A673 (cell line): ENCODE measurements at regions not wholly inside any gene's neighbourhood (a gene's known extent, or its start where the extent isn't known, plus 50 kb on each side); places are given as distances from the start of the nearest gene placed in this dataset.

Experiments
- BruUV-seq: library from RNA; stranded (reverse); fragments of 400-500 nt; replicated peaks from 2 replicates; lab custom pipeline; 2021; lab: Mats Ljungman, UMichigan
- CTCF ChIA-PET: fragments of 300-600 bp; sonication (Branson Sonifier 250); formaldehyde crosslinking; loops from one replicate; lab custom pipeline; 2022; ENCODE audit warnings: antibody characterized with exemption; lab: Charles Lee
- POLR2A ChIA-PET: fragments of 300-600 bp; sonication (Branson Sonifier 250); formaldehyde crosslinking; loops from one replicate; lab custom pipeline; 2022; ENCODE audit warnings: antibody characterized with exemption; ENCODE audit not compliant: low non-redundant PET; lab: Charles Lee
- DNase-seq: peaks from one replicate; pipeline ENCODE4 v3.0.0-alpha.2; 2015; ENCODE audit warnings: low spot score
- H3K27ac ChIP-seq: fragments of 200-600 bp; sonication (generic); 2 replicates; pipeline ENCODE4 v1.5.1; 2016; ENCODE audit warnings: mixed run types, low read depth, mild to moderate bottlenecking, mixed read lengths, antibody characterized with exemption, low read length; ENCODE audit not compliant: poor library complexity, severe bottlenecking
- H3K27me3 ChIP-seq: fragments of 200-600 bp; sonication (generic); replicated peaks from 2 replicates; pipeline ENCODE4 v1.6.1; 2017; ENCODE audit warnings: mixed run types, low read depth, mild to moderate bottlenecking, mixed read lengths, antibody characterized with exemption, low read length; ENCODE audit not compliant: insufficient read depth, poor library complexity
- H3K36me3 ChIP-seq: fragments of 200-600 bp; sonication (generic); 2 replicates; pipeline ENCODE4 v1.6.1; 2016; ENCODE audit warnings: mixed run types, mild to moderate bottlenecking, mixed read lengths, antibody characterized with exemption, low read length; ENCODE audit not compliant: insufficient read depth, poor library complexity, severe bottlenecking
- H3K4me1 ChIP-seq: fragments of 200-600 bp; sonication (generic); 2 replicates; pipeline ENCODE4 v1.6.1; 2017; ENCODE audit warnings: mixed run types, mild to moderate bottlenecking, mixed read lengths, antibody characterized with exemption, low read length; ENCODE audit not compliant: insufficient read depth, poor library complexity, severe bottlenecking
- H3K4me3 ChIP-seq: fragments of 200-600 bp; sonication (generic); 2 replicates; pipeline ENCODE4 v1.5.1; 2016; ENCODE audit warnings: low read depth, mixed run types, mild to moderate bottlenecking, mixed read lengths, low read length; ENCODE audit not compliant: poor library complexity, severe bottlenecking
- H3K9me3 ChIP-seq: fragments of 200-600 bp; sonication (generic); 2 replicates; pipeline ENCODE4 v1.6.1; 2016; ENCODE audit warnings: mixed run types, low read depth, mild to moderate bottlenecking, mixed read lengths, antibody characterized with exemption, low read length; ENCODE audit not compliant: poor library complexity, severe bottlenecking
- CTCF ChIP-seq: fragments of 300-800, 200-600 bp; sonication (generic); conservative IDR thresholded peaks from 2 replicates; pipeline ENCODE4 v1.5.1; 2017; ENCODE audit warnings: low read depth, mild to moderate bottlenecking, antibody characterized with exemption, low read length, moderate library complexity, mixed read lengths
- EZH2 ChIP-seq: fragments of 200-600 bp; sonication (generic); IDR thresholded peaks from 2 replicates; pipeline ENCODE4 v1.6.1; 2017; ENCODE audit warnings: borderline replicate concordance, low read depth, mild to moderate bottlenecking, mixed read lengths, antibody characterized with exemption, low read length; ENCODE audit not compliant: poor library complexity, severe bottlenecking
- intact Hi-C: fragments of 100-400 bp; cut with micrococcal nuclease; formaldehyde crosslinking; loops from one replicate; pipeline ENCODE4 v1.10.0; 2022; ENCODE audit not compliant: unreplicated experiment

- TF ChIP-seq EZH2, result no peak
- no peak for TF ChIP-seq CTCF
- H3K9me3 ChIP-seq, result no peaks in the 10 kb centered on the region
- POLR2A ChIA-PET, result no interaction called here
- no peaks in the 10 kb centered on the region for H3K4me1 ChIP-seq
- H3K27ac ChIP-seq, result no peak overlapping the region
- CTCF ChIA-PET, result no interaction called here
- no peaks in the 10 kb centered on the region for H3K27me3 ChIP-seq
- BruUV-seq, result no TSS peak
- no peak overlapping the region for H3K4me3 ChIP-seq
- DNase-seq, result peak; percentile 2
- no peaks in the 10 kb centered on the region for H3K36me3 ChIP-seq
- intact Hi-C loops, result loop anchor here (10.0 kb wide), 1 partner anchor 577 kb away; the partner anchor contains the start of gene SPRY2
Observed at GRCh38 chr13:80921541-80921940, 580.6 kb upstream of the SPRY2 start.

- no peak for DNase-seq
- no TSS peak for BruUV-seq
- H3K27ac ChIP-seq, result no peak overlapping the region
- H3K4me1 ChIP-seq, result no peaks in the 10 kb centered on the region
- H3K27me3 ChIP-seq, result no peaks in the 10 kb centered on the region
- TF ChIP-seq CTCF (no peak), EZH2 (no peak)
- ChIA-PET POLR2A (no interaction called here), CTCF (no interaction called here)
- H3K36me3 ChIP-seq, result no peaks in the 10 kb centered on the region
- intact Hi-C loops, result no loop called here
- peaks cover 3% of the 10 kb centered on the region for H3K9me3 ChIP-seq
- no peak overlapping the region for H3K4me3 ChIP-seq
Observed at GRCh38 chr13:80906860-80907259, 565.9 kb upstream of the SPRY2 start.

- Histone ChIP-seq H3K9me3 (no peaks in the 10 kb centered on the region), H3K27me3 (no peaks in the 10 kb centered on the region), H3K27ac (no peak overlapping the region), H3K36me3 (no peaks in the 10 kb centered on the region), H3K4me1 (no peaks in the 10 kb centered on the region), H3K4me3 (no peak overlapping the region)
- no TSS peak for BruUV-seq
- CTCF ChIA-PET, result no interaction called here
- POLR2A ChIA-PET, result no interaction called here
- no peak for DNase-seq
- intact Hi-C loops, result no loop called here
- TF ChIP-seq CTCF (no peak), EZH2 (no peak)
Observed at GRCh38 chr13:80904386-80904785, 563.5 kb upstream of the SPRY2 start.
